Upper lobe of right lung (tissue), 1 donor: ENCODE measurements at regions not wholly inside any gene's neighbourhood (a gene's known extent, or its start where the extent isn't known, plus 50 kb on each side); places are given as distances from the start of the nearest gene placed in this dataset.

ENCODE experiments used
- ATAC-seq: fragments of 200-7000 bp; cut with Tn5 transposase; one replicate; pipeline ENCODE4 v1.9.1; 2020; ENCODE audit warnings: mild to moderate bottlenecking, moderate library complexity
- DNase-seq: peaks from one replicate; pipeline ENCODE4 v3.0.0-alpha.2; 2020
- H3K27ac ChIP-seq: fragments of 200-600 bp; one replicate; pipeline ENCODE4 v1.8.0; 2022
- H3K27me3 ChIP-seq: fragments of 200-600 bp; one replicate; pipeline ENCODE4 v1.8.0; 2022; ENCODE audit warnings: mild to moderate bottlenecking
- H3K36me3 ChIP-seq: fragments of 200-600 bp; one replicate; pipeline ENCODE4 v1.8.0; 2022
- H3K4me1 ChIP-seq: fragments of 200-600 bp; one replicate; pipeline ENCODE4 v1.8.0; 2022
- H3K4me3 ChIP-seq: fragments of 200-600 bp; one replicate; pipeline ENCODE4 v1.8.0; 2022; ENCODE audit warnings: mild to moderate bottlenecking
- H3K9me3 ChIP-seq: fragments of 200-600 bp; one replicate; pipeline ENCODE4 v1.8.0; 2022
- intact Hi-C: fragments of 100-400 bp; cut with DNase I; formaldehyde crosslinking; loops from one replicate; pipeline ENCODE4 v1.11.0; 2022
- TF ChIP-seq, protein P1 (sequence below): fragments of 200-600 bp; IDR thresholded peaks from one replicate; pipeline ENCODE4 v1.8.0; 2022; ENCODE audit warnings: antibody characterized with exemption
- donor health status: DM: no; HTN: yes; CAD: no; lungs with severe emphysema.

DNA sequence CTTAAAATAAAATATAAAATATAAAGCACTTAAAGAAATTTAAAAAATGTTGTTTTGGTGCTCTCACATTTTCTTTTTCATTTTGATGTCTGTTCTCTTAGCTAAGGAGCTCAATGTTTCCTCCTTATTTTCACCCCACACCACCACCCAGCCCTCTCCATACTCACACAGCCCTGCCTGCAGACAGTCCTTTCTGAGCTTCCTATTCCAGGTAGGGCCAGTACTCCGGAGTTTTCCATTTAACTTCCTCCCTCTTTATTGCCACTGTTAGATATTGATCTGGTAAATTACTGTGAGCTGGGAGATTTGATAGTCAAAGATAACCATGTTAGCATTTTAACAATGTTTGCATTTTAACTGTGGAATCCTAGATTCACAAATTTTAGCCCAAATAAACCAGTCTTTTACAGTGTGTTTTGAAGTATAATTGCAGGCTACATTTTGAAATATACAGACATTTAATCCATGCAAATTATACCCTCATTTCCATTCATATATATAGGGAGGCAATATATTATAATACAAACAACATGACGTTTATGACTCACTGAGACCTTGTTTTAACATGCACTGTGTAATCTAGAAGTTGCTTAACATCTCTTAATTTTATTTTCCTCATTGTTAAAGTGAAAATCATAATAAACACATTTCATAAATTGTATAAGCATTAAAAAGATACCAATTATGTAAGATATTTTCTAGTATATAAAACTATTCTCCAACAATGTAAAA is 927.1 kb downstream of the NR2F1-AS1 start:
- Histone ChIP-seq H3K27me3 (no peaks in the 10 kb centered on the region), H3K9me3 (no peaks in the 10 kb centered on the region), H3K36me3 (no peaks in the 10 kb centered on the region), H3K4me3 (no peak overlapping the region), H3K27ac (no peak overlapping the region), H3K4me1 (no peaks in the 10 kb centered on the region)
- TF ChIP-seq, protein P1, sequence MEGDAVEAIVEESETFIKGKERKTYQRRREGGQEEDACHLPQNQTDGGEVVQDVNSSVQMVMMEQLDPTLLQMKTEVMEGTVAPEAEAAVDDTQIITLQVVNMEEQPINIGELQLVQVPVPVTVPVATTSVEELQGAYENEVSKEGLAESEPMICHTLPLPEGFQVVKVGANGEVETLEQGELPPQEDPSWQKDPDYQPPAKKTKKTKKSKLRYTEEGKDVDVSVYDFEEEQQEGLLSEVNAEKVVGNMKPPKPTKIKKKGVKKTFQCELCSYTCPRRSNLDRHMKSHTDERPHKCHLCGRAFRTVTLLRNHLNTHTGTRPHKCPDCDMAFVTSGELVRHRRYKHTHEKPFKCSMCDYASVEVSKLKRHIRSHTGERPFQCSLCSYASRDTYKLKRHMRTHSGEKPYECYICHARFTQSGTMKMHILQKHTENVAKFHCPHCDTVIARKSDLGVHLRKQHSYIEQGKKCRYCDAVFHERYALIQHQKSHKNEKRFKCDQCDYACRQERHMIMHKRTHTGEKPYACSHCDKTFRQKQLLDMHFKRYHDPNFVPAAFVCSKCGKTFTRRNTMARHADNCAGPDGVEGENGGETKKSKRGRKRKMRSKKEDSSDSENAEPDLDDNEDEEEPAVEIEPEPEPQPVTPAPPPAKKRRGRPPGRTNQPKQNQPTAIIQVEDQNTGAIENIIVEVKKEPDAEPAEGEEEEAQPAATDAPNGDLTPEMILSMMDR: no peak
- ATAC-seq (no peak), DNase-seq (no peak)
- intact Hi-C loops: no loop called here

DNA sequence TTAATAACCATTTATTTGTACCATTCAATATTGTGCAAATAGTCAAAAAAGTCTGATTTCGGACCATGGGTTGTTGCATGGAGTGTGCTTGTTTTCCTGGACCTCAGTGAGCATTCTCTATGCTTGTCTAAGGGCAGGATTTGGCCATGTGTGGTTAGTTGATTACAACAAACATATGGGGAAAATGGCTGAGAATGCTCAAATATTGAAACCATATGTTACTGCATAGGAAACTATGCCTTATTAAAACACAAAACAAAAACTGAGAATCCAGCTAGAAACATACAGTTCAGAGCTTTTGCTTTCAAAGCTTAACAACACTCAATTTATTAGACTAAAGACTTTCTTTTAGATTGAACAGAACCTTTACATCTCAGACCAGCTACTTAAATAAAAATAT is 928.3 kb downstream of the NR2F1-AS1 start:
- Histone ChIP-seq H3K36me3 (no peaks in the 10 kb centered on the region), H3K4me3 (no peak overlapping the region), H3K9me3 (no peaks in the 10 kb centered on the region), H3K27me3 (no peaks in the 10 kb centered on the region), H3K27ac (no peak overlapping the region), H3K4me1 (no peaks in the 10 kb centered on the region)
- intact Hi-C loops: no loop called here
- ATAC-seq (no peak), DNase-seq (no peak)
- TF ChIP-seq, protein P1: no peak

DNA sequence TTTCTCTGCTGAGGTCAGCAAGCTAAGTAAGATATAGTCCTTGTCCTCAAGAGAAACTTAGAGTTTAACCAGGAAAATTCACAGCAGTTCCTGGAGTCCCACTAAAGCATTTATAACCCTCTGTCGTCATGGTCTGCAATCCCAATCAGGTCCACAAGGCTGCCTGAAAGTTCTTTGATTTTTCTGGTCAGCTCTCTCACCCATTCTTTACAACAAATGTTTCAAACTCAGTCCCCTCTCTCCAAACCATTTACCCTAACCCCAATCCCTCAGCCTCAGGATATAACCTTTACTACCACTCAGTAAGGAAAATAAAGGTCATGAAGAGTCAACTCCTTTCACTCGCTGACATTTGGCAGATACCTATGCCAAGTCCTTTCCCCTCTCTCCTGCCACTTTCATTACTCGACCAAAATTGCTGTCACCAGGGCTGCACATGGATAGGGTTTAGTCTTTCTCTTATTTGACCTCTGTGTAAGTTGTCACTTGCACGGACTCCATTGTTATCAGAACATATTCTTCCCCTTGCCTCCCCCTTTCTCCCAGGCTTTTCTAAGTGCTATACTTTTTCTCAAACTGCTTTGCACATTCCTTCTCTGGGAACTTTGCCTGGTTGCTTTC is 936.6 kb downstream of the NR2F1-AS1 start:
- intact Hi-C loops: no loop called here
- no peaks in the 10 kb centered on the region for H3K36me3 ChIP-seq
- H3K9me3 ChIP-seq: no peaks in the 10 kb centered on the region
- peaks cover 9% of the 10 kb centered on the region for H3K4me1 ChIP-seq
- DNase-seq (no peak), ATAC-seq (no peak)
- no peak overlapping the region for H3K4me3 ChIP-seq
- TF ChIP-seq, protein P1: no peak
- H3K27me3 ChIP-seq: no peaks in the 10 kb centered on the region
- H3K27ac ChIP-seq: no peak overlapping the region

DNA sequence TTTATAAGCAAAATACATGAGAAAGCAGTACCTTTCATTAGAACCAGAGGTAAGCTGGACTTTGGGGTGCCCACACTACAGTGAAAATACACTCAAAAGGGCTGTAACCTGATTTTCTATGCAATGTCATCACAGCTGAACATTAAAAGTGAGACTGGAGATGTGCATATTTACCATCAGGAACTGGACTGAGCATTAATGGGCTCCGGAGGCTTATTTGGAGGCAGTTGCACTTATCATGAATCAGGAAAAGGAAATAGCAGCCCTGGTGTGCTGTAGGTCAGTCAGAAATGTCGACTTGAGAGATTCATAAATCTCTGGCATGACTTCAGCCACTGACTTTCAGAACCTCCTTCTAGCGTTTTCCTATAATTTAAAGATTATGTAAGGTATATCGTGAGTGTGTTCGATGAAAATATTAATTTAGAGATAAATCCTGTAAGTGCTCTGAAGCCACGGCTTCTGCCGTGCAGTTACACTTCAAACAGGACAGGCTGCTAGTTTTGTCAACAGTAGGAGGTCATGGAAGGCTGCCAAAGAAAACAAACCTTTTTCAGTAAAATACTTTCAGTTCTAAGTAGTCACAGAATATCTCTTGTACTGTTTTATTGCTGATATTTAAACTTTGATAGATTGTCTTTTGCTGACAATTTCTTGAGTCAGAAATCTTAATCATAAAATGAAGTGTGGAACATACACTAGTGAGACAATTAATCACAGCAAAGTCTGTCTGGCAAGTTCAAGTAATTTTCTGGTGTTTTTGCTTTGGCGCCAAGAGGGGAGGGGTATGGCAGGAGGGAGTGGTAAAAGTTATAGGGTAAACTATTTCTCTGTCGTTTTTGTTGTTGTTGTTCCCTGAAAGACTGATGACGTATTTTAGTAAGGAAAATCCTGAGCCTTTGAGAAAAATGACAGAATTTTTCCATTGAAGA is 939.7 kb downstream of the NR2F1-AS1 start:
- no peak for DNase-seq
- Histone ChIP-seq H3K4me3 (peak overlapping the region; percentile 33), H3K27ac (no peak overlapping the region), H3K27me3 (no peaks in the 10 kb centered on the region), H3K4me1 (peaks cover 9% of the 10 kb centered on the region), H3K36me3 (no peaks in the 10 kb centered on the region), H3K9me3 (no peaks in the 10 kb centered on the region)
- intact Hi-C loops: no loop called here
- TF ChIP-seq, protein P1: no peak
- ATAC-seq: no peak

DNA sequence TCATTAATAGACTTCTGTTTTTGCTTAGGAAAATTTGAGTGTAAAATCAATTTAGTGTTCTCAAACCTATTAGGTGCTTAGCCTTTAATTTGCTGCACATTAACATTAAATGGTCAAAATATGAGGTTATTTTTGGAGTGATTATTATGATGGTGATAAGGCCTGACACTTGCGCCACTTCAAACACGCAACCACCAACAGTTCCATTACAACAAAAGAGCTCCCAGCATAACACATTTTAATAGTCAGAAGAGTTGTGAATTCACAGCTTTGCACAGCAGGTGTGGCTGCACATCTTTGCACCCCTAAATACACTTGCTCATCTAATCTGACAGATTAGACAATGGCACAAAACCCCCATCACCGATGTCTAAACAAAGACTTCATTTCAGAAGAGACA is 940.7 kb downstream of the NR2F1-AS1 start:
- TF ChIP-seq, protein P1: no peak
- no peak overlapping the region for H3K27ac ChIP-seq
- H3K36me3 ChIP-seq: no peaks in the 10 kb centered on the region
- ATAC-seq (no peak), DNase-seq (no peak)
- intact Hi-C loops: no loop called here
- H3K4me3 ChIP-seq: no peak overlapping the region
- H3K27me3 ChIP-seq: no peaks in the 10 kb centered on the region
- H3K9me3 ChIP-seq: no peaks in the 10 kb centered on the region
- H3K4me1 ChIP-seq: peaks cover 9% of the 10 kb centered on the region
